ENCODE measurements at regions not wholly inside any gene's neighbourhood (a gene's known extent, or its start where the extent isn't known, plus 50 kb on each side); places are given as distances from the start of the nearest gene placed in this dataset.
A peak's percentile ranks its signal among the peaks of the same experiment; 100 is the strongest.

DNA sequence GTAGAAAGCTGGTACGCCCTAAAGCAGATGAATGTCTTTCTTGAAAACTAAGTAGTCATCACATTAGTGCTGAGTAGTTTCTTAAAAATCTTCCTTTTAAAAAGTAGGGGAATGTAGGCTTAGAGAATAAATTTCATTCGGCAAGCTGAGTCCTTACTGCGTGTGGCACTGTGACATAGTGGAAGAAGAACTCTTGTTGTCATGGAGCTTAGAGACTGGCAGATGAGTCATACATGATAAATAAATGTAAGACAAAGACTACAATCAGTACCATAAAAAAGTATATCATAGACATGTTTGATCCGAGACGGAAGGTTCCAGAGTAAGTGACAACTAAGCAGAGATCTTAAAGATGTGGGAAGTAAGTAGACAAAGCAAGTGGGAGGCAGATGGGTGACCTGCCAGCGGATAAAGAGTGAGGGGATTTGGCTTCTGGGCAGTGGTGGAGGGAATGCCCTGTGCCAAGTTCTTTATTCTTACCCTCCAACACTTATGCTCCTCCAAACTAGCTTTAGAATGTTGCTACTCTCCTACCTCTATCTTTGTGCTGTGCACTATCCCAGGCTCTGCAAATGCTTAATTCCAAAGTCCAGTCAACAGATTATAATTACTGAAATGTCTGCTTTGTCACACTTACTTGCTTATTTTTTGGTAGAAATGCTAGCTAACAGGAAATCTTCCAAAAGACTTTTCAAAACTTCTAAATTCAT, 608.5 kb upstream of the USP24 start:
- Histone ChIP-seq H3K18ac (ENCODE audit: extremely low read depth, low read length) (no peak overlapping the region), H4K20me1 (replicated peaks in 1 of 2; ENCODE audit: control insufficient read depth in 1 of 2, insufficient read depth in 2 of 2, low read length in 2 of 2) (no peaks in the 10 kb centered on the region), H3K23ac (ENCODE audit: insufficient read length) (no peak overlapping the region), H3K27me3 (replicated peaks in 1 of 4; ENCODE audit: control insufficient read depth in 3 of 4, extremely low read depth in 1 of 4, insufficient read depth in 3 of 4, low read length in 3 of 4) (no peaks in the 10 kb centered on the region), H3K4me2 (ENCODE audit: insufficient read depth in 1 of 2, low read depth in 2 of 2, low read length in 2 of 2) (no peak overlapping the region), H3K79me2 (ENCODE audit: control insufficient read depth in 1 of 2, insufficient read depth in 2 of 2, low read length in 2 of 2) (no peaks in the 10 kb centered on the region), H4K8ac (ENCODE audit: extremely low read depth, insufficient read depth, low read length) (no peak overlapping the region), H3K9me3 (ENCODE audit: insufficient read depth in 2 of 2, low read depth in 1 of 2, low read length in 1 of 2) (no peaks in the 10 kb centered on the region), H3K4ac (replicated peaks; ENCODE audit: insufficient read length, low read depth, low read length) (no peak overlapping the region), H3K4me1 (replicated peaks in 1 of 4; ENCODE audit: control insufficient read depth in 3 of 4, insufficient read depth in 4 of 4, low read length in 3 of 4) (no peaks in the 10 kb centered on the region), H3K4me3 (ENCODE audit: extremely low read depth in 1 of 4, insufficient read depth in 2 of 4, low read depth in 3 of 4, low read length in 4 of 4) (no peak overlapping the region), H3K79me1 (ENCODE audit: low read depth, low read length) (no peaks in the 10 kb centered on the region), H2BK15ac (ENCODE audit: low read length) (no peak overlapping the region), H3K9ac (replicated peaks in 1 of 4; ENCODE audit: extremely low read depth in 1 of 4, low read depth in 3 of 4, low read length in 3 of 4) (peak overlapping the region in 1 of 4 experiments; percentile 8; a peak in 1 of 7 replicates), H2BK12ac (ENCODE audit: low read depth, low read length) (no peak overlapping the region), H3K14ac (ENCODE audit: insufficient read length) (no peak overlapping the region), H3K36me3 (ENCODE audit: control insufficient read depth in 2 of 4, insufficient read depth in 4 of 4, low read length in 3 of 4) (no peaks in the 10 kb centered on the region), H3K56ac (replicated peaks; ENCODE audit: insufficient read length, low read depth, low read length) (no peak overlapping the region), H2AK5ac (ENCODE audit: low read depth, low read length) (no peak overlapping the region), H4K91ac (replicated peaks; ENCODE audit: insufficient read length, low read length) (no peak overlapping the region), H3K27ac (ENCODE audit: low read depth, low read length) (no peak overlapping the region), H2BK5ac (ENCODE audit: low read depth, low read length) (no peak overlapping the region), H2BK120ac (replicated peaks; ENCODE audit: low read depth, low read length) (no peak overlapping the region), H4K5ac (ENCODE audit: insufficient read length, low read depth, low read length) (no peak overlapping the region), H3K23me2 (ENCODE audit: low read depth, low read length) (no peaks in the 10 kb centered on the region), H2AFZ (ENCODE audit: low read length) (no peak overlapping the region), H2BK20ac (ENCODE audit: low read length) (no peak overlapping the region)
- POLR2A ChIA-PET (ENCODE audit: partially characterized antibody), result no interaction called here
- TF ChIP-seq RXRA (IDR thresholded peaks at IDR 0.05; ENCODE audit: insufficient read depth, low read depth, low read length) (no peak), CBX8 (IDR thresholded peaks at IDR 0.05; ENCODE audit: borderline replicate concordance, low read depth, low read length) (no peak), SP4 (IDR thresholded peaks at IDR 0.05; ENCODE audit: low read length) (no peak), SIRT6 (IDR thresholded peaks at IDR 0.05; ENCODE audit: low read length) (no peak), POLR2A (IDR thresholded peaks at IDR 0.05; ENCODE audit: control extremely low read depth in 1 of 2, low read depth in 2 of 2, low read length in 2 of 2) (no peak), BACH1 (IDR thresholded peaks at IDR 0.05; ENCODE audit: low read length) (no peak), BCL11A (IDR thresholded peaks at IDR 0.05; ENCODE audit: low read depth in 2 of 2, low read length in 2 of 2) (no peak), YY1 (IDR thresholded peaks at IDR 0.05; ENCODE audit: low read depth, low read length) (no peak), TAF7 (optimal IDR thresholded peaks at IDR 0.05; ENCODE audit: borderline replicate concordance, low read depth, low read length) (no peak), HDAC6 (IDR thresholded peaks at IDR 0.05; ENCODE audit: low read depth, low read length) (no peak)
- TF ChIP-seq, protein P1, sequence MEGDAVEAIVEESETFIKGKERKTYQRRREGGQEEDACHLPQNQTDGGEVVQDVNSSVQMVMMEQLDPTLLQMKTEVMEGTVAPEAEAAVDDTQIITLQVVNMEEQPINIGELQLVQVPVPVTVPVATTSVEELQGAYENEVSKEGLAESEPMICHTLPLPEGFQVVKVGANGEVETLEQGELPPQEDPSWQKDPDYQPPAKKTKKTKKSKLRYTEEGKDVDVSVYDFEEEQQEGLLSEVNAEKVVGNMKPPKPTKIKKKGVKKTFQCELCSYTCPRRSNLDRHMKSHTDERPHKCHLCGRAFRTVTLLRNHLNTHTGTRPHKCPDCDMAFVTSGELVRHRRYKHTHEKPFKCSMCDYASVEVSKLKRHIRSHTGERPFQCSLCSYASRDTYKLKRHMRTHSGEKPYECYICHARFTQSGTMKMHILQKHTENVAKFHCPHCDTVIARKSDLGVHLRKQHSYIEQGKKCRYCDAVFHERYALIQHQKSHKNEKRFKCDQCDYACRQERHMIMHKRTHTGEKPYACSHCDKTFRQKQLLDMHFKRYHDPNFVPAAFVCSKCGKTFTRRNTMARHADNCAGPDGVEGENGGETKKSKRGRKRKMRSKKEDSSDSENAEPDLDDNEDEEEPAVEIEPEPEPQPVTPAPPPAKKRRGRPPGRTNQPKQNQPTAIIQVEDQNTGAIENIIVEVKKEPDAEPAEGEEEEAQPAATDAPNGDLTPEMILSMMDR (IDR thresholded peaks at IDR 0.05; ENCODE audit: control extremely low read depth in 1 of 3, insufficient read depth in 1 of 3, low read depth in 1 of 3, low read length in 3 of 3), result no peak
- FAIRE-seq, result no peak
- no peak for DNase-seq (ENCODE audit: low read depth in 1 of 2, low spot score in 2 of 2)
- CTCF ChIA-PET (ENCODE audit: partially characterized antibody), result no interaction called here
- WGBS, 2 experiments (ENCODE audit: extremely low coverage in 1 of 2, insufficient coverage in 1 of 2, insufficient read length in 1 of 2, insufficient replicate concordance in 2 of 2, low coverage in 1 of 2, low lambda C conversion rate in 2 of 2, missing lambda C conversion rate in 1 of 2), result 74% methylated on average over 6 of the region's 6 CpGs; no CpG with 5 or more reads in 1 of the 2 experiments
